HEK293 (cell line): ENCODE measurements at regions not wholly inside any gene's neighbourhood (a gene's known extent, or its start where the extent isn't known, plus 50 kb on each side); places are given as distances from the start of the nearest gene placed in this dataset.

Experiments used
- CTCF ChIA-PET: fragments of 350-600 bp; formaldehyde crosslinking; extraction: SDS; loops from one replicate; lab custom pipeline; 2021; ENCODE audit warnings: antibody characterized with exemption; lab: Yijun Ruan, JAX
- POLR2A ChIA-PET: fragments of 300-600 bp; formaldehyde crosslinking; extraction: SDS; loops from one replicate; lab custom pipeline; 2020; ENCODE audit warnings: antibody characterized with exemption, inconsistent platforms; lab: Yijun Ruan, JAX
- H3K27ac ChIP-seq: fragments of 200-500 bp; sonication (Bioruptor generic); 2 replicates; pipeline ENCODE4 v1.5.1; 2014; ENCODE audit warnings: low read depth, low read length, control low read depth, inconsistent platforms; ENCODE audit errors: extremely low read depth
- H3K36me3 ChIP-seq, 2 experiments: fragments of 200-500 bp in 1 of 2; sonication (Bioruptor generic) in 1 of 2; 1 replicate in 1 of 2; 2 replicates in 1 of 2; pipeline ENCODE4 v1.5.1; 2014 to 2017; ENCODE audit warnings: inconsistent platforms in 2 of 2, low read length in 2 of 2; ENCODE audit not compliant: control insufficient read depth in 2 of 2, insufficient read depth in 1 of 2
- H3K4me1 ChIP-seq: fragments of 200-500 bp; sonication (Bioruptor generic); 2 replicates; pipeline ENCODE4 v1.5.1; 2014; ENCODE audit warnings: mild to moderate bottlenecking, low read length, inconsistent platforms; ENCODE audit not compliant: control insufficient read depth, insufficient read depth
- H3K4me3 ChIP-seq: 2 replicates; pipeline ENCODE4 v1.5.1; 2011; ENCODE audit warnings: low read depth, mild to moderate bottlenecking, control low read depth, low read length, moderate library complexity
- H3K9me3 ChIP-seq: fragments of 200-500 bp; sonication (Bioruptor generic); 2 replicates; pipeline ENCODE4 v1.5.1; 2014; ENCODE audit warnings: low read depth, low read length, inconsistent platforms; ENCODE audit not compliant: control insufficient read depth, insufficient read depth
- BCL11B ChIP-seq: fragments of 450-650 bp; formaldehyde crosslinking; IDR thresholded peaks from 2 replicates; pipeline ENCODE4 v1.5.1; 2016; ENCODE audit warnings: low read depth, missing biosample characterization, missing genetic modification characterization
- EGR2 ChIP-seq: fragments of 450-650 bp; formaldehyde crosslinking; IDR thresholded peaks from 2 replicates; pipeline ENCODE4 v1.5.1; 2016; ENCODE audit warnings: low read depth, missing biosample characterization, missing genetic modification characterization
- FEZF1 ChIP-seq: fragments of 450-650 bp; formaldehyde crosslinking; IDR thresholded peaks from 2 replicates; pipeline ENCODE4 v1.5.1; 2016; ENCODE audit warnings: missing biosample characterization, missing genetic modification characterization
- GLIS1 ChIP-seq: fragments of 450-650 bp; formaldehyde crosslinking; IDR thresholded peaks from 2 replicates; pipeline ENCODE4 v1.5.1; 2016; ENCODE audit warnings: missing biosample characterization, missing genetic modification characterization
- KLF16 ChIP-seq: fragments of 450-650 bp; formaldehyde crosslinking; IDR thresholded peaks from 2 replicates; pipeline ENCODE4 v1.5.1; 2017; ENCODE audit warnings: missing biosample characterization, missing genetic modification characterization
- RBAK ChIP-seq: fragments of 450-650 bp; formaldehyde crosslinking; IDR thresholded peaks from 2 replicates; pipeline ENCODE4 v1.5.1; 2016; ENCODE audit warnings: missing biosample characterization, missing genetic modification characterization
- REPIN1 ChIP-seq: fragments of 450-650 bp; formaldehyde crosslinking; IDR thresholded peaks from 2 replicates; pipeline ENCODE4 v1.5.1; 2017; ENCODE audit warnings: missing biosample characterization, missing genetic modification characterization, low read depth
- SCRT2 ChIP-seq: fragments of 450-650 bp; formaldehyde crosslinking; IDR thresholded peaks from 2 replicates; pipeline ENCODE4 v1.5.1; 2016; ENCODE audit warnings: missing biosample characterization, missing genetic modification characterization
- SP3 ChIP-seq: fragments of 450-650 bp; formaldehyde crosslinking; IDR thresholded peaks from 2 replicates; pipeline ENCODE4 v1.5.1; 2016; ENCODE audit warnings: missing biosample characterization, missing genetic modification characterization
- ZBTB48 ChIP-seq: fragments of 450-650 bp; formaldehyde crosslinking; IDR thresholded peaks from 2 replicates; pipeline ENCODE4 v1.5.1; 2016; ENCODE audit warnings: missing biosample characterization, missing genetic modification characterization
- ZIC2 ChIP-seq: fragments of 450-650 bp; formaldehyde crosslinking; IDR thresholded peaks from 2 replicates; pipeline ENCODE4 v1.5.1; 2016; ENCODE audit warnings: missing biosample characterization, missing genetic modification characterization
- ZNF138 ChIP-seq: fragments of 450-650 bp; formaldehyde crosslinking; IDR thresholded peaks from 2 replicates; pipeline ENCODE4 v1.5.1; 2016; ENCODE audit warnings: missing biosample characterization, missing genetic modification characterization, borderline replicate concordance
- ZNF19 ChIP-seq: fragments of 450-650 bp; formaldehyde crosslinking; IDR thresholded peaks from 2 replicates; pipeline ENCODE4; 2016; ENCODE audit warnings: missing biosample characterization, missing genetic modification characterization, low read depth
- ZNF23 ChIP-seq: fragments of 450-650 bp; formaldehyde crosslinking; IDR thresholded peaks from 2 replicates; pipeline ENCODE4 v1.5.1; 2016; ENCODE audit warnings: missing biosample characterization, missing genetic modification characterization, borderline replicate concordance
- ZNF24 ChIP-seq: fragments of 450-650 bp; formaldehyde crosslinking; IDR thresholded peaks from 2 replicates; pipeline ENCODE4 v1.5.1; 2016; ENCODE audit warnings: missing biosample characterization, missing genetic modification characterization
- ZNF248 ChIP-seq: fragments of 450-650 bp; formaldehyde crosslinking; IDR thresholded peaks from 2 replicates; pipeline ENCODE4 v1.5.1; 2017; ENCODE audit warnings: missing biosample characterization, missing genetic modification characterization
- ZNF341 ChIP-seq: fragments of 450-650 bp; formaldehyde crosslinking; IDR thresholded peaks from 2 replicates; pipeline ENCODE4; 2016; ENCODE audit warnings: low read depth, missing biosample characterization, missing genetic modification characterization
- ZNF394 ChIP-seq: fragments of 450-650 bp; formaldehyde crosslinking; IDR thresholded peaks from 2 replicates; pipeline ENCODE4 v1.5.1; 2016; ENCODE audit warnings: missing biosample characterization, missing genetic modification characterization, mild to moderate bottlenecking, moderate library complexity, borderline replicate concordance
- ZNF473 ChIP-seq: fragments of 450-650 bp; formaldehyde crosslinking; IDR thresholded peaks from 2 replicates; pipeline ENCODE4 v1.5.1; 2017; ENCODE audit warnings: missing biosample characterization, missing genetic modification characterization
- ZNF544 ChIP-seq: fragments of 450-650 bp; formaldehyde crosslinking; IDR thresholded peaks from 2 replicates; pipeline ENCODE4 v1.5.0; 2017; ENCODE audit warnings: missing biosample characterization, missing genetic modification characterization
- ZNF555 ChIP-seq: fragments of 450-650 bp; formaldehyde crosslinking; conservative IDR thresholded peaks from 2 replicates; pipeline ENCODE4 v1.5.1; 2017; ENCODE audit warnings: missing biosample characterization, mild to moderate bottlenecking, missing genetic modification characterization, inconsistent platforms
- ZNF621 ChIP-seq: fragments of 450-650 bp; formaldehyde crosslinking; IDR thresholded peaks from 2 replicates; pipeline ENCODE4 v1.5.1; 2017; ENCODE audit warnings: missing biosample characterization, missing genetic modification characterization
- ZXDB ChIP-seq: fragments of 450-650 bp; formaldehyde crosslinking; IDR thresholded peaks from 2 replicates; pipeline ENCODE4 v1.5.1; 2016; ENCODE audit warnings: missing biosample characterization, missing genetic modification characterization
- TF ChIP-seq, protein P1 (sequence below): fragments of 450-650 bp; formaldehyde crosslinking; IDR thresholded peaks from 2 replicates; pipeline ENCODE4 v1.5.1; 2016; ENCODE audit warnings: missing biosample characterization, missing genetic modification characterization

DNA sequence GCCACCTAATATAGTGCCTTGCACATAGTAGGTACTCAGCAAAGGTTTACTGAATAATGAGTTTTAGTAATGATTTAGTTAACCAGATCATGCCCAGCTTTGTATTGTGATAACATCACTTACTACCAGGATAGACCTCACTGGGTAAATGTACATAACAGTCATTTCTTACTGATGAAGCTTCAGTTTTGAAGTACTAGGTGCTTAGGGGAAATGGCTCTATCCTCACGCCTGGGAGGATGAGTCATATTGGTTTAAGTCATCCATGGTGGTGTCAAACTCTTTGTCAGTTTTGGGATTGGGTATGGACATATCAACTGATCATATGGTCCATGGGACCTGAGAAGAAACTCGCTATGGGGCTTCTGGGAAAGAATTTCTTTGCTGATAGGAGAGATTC, 90.6 kb upstream of the USP24 start:
- H3K27ac ChIP-seq, result no peak overlapping the region
- no peaks in the 10 kb centered on the region for H3K9me3 ChIP-seq
- ChIA-PET CTCF (no interaction called here), POLR2A (no interaction called here)
- H3K36me3 ChIP-seq, result no peaks in the 10 kb centered on the region
- TF ChIP-seq ZNF621 (tag by site-specific recombination) (no peak), ZXDB (tag by site-specific recombination) (no peak), ZNF394 (tag by site-specific recombination) (no peak)
- no peaks in the 10 kb centered on the region for H3K4me1 ChIP-seq
- no peak overlapping the region for H3K4me3 ChIP-seq

DNA sequence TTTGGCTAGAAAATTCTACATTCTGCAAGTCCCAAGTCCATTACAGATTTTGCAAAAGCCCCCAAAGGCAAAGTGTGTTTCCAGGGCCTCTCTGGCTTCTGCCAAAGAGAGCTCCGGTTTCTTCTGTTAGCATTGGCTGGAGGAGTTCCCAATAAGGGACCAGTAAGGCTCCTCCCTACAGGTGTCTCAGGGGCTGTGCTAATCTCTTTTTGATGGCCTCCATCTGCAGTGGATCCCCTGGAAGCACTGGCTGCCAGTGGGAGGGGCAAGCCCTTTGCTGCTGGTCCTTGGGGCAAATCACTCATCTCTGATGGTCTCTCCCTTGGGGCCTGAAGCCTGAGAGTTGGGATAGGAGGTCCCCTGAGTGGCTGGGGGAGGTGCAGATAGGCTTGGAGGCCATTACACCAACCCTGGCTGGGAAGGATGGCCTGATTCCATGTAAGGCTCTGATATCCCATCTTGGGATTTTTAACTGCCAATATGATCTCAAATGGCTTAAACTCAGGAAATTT, 89.1 kb upstream of the USP24 start:
- no peaks in the 10 kb centered on the region for H3K4me1 ChIP-seq

DNA sequence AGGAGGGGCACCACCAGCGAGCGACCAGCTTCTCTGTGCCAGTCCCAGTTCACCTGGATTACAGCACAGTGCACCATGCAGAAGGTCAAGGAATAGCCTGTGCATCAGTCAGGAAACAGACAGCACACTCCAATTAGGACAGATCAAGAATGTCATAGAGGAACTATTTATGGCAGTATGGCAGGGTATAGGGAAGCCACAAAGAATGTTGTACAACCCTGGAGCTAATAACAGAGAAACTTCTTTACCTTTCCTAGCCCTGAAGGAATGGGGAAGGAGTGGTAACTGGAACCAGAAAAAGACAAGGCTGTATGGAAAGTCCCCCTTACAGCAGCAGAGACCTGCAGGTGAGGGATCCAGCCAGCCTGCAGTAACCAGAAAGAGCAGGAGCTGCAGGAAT, 87.8 kb upstream of the USP24 start:
- H3K36me3 ChIP-seq, result no peaks in the 10 kb centered on the region
- no peak for TF ChIP-seq ZNF19 (tag by site-specific recombination)
- TF ChIP-seq EGR2, result no peak
- TF ChIP-seq ZNF23 (tag by site-specific recombination), result no peak
- no peak for TF ChIP-seq ZNF555 (tag by site-specific recombination)
- no peak for TF ChIP-seq SP3
- no peak for TF ChIP-seq ZNF544 (tag by site-specific recombination)
- no peak for TF ChIP-seq ZNF24 (tag by site-specific recombination)
- no peak for TF ChIP-seq KLF16 (tag by site-specific recombination)
- no peak for TF ChIP-seq ZNF248 (tag by site-specific recombination)
- no peak for TF ChIP-seq ZNF473 (tag by site-specific recombination)
- TF ChIP-seq ZNF138 (tag by site-specific recombination), result no peak
- no peak for TF ChIP-seq REPIN1 (tag by site-specific recombination)
- TF ChIP-seq, protein P1, sequence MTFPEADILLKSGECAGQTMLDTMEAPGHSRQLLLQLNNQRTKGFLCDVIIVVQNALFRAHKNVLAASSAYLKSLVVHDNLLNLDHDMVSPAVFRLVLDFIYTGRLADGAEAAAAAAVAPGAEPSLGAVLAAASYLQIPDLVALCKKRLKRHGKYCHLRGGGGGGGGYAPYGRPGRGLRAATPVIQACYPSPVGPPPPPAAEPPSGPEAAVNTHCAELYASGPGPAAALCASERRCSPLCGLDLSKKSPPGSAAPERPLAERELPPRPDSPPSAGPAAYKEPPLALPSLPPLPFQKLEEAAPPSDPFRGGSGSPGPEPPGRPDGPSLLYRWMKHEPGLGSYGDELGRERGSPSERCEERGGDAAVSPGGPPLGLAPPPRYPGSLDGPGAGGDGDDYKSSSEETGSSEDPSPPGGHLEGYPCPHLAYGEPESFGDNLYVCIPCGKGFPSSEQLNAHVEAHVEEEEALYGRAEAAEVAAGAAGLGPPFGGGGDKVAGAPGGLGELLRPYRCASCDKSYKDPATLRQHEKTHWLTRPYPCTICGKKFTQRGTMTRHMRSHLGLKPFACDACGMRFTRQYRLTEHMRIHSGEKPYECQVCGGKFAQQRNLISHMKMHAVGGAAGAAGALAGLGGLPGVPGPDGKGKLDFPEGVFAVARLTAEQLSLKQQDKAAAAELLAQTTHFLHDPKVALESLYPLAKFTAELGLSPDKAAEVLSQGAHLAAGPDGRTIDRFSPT (tag by site-specific recombination), result no peak
- TF ChIP-seq RBAK (tag by site-specific recombination), result no peak
- TF ChIP-seq FEZF1, result no peak
- TF ChIP-seq SCRT2 (tag by site-specific recombination), result no peak
- TF ChIP-seq ZBTB48 (tag by site-specific recombination), result no peak
- no peaks in the 10 kb centered on the region for H3K4me1 ChIP-seq
- no peaks in the 10 kb centered on the region for H3K9me3 ChIP-seq
- no peak overlapping the region for H3K4me3 ChIP-seq
- CTCF ChIA-PET, result interaction anchor here (0.8 to 1.3 kb wide), 4 partner anchors 9 to 35 kb away, joined by 3 to 5 read pairs (median 5); no protein-coding TSS in a partner anchor
- H3K27ac ChIP-seq, result no peak overlapping the region
- POLR2A ChIA-PET, result no interaction called here

More for the DNA sequence above, 89.1 kb upstream of the USP24 start:
- Histone ChIP-seq H3K27ac (no peak overlapping the region), H3K9me3 (no peaks in the 10 kb centered on the region), H3K4me3 (no peak overlapping the region), H3K36me3 (no peaks in the 10 kb centered on the region)
- ChIA-PET CTCF (interaction anchor here (0.6 to 0.7 kb wide), 2 partner anchors 952 to 1456 kb away, joined by 3 to 5 read pairs; no protein-coding TSS in a partner anchor), POLR2A (no interaction called here)
- TF ChIP-seq ZNF341, result 0 out of 2 replicates have a peak, but pooled peaks have one; percentile 23
- peak; percentile 74 for TF ChIP-seq GLIS1
- peak; percentile 57 for TF ChIP-seq ZIC2 (tag by site-specific recombination)
- TF ChIP-seq BCL11B (tag by site-specific recombination), result no peak
